ENCODE measurements at regions not wholly inside any gene's neighbourhood (a gene's known extent, or its start where the extent isn't known, plus 50 kb on each side); places are given as distances from the start of the nearest gene placed in this dataset.
A peak's percentile ranks its signal among the peaks of the same experiment; 100 is the strongest.

DNA sequence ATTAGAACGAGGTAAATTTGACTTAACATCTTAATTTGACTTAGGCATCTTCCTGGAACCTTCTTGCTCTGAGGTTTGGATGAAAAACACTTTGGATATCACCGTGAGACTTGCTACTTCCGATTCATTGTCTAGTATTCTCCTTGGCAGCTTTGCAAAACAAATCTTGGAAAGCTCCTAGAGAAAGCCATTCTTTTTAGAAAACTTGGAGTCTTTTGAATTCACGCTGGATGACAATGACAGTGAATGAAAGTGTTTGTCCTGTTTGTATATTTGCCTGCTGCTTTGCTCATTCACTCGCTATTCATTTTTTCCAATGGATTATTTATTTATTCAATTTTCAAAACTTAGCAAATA is 222.1 kb upstream of the HMGA2 start:
- H3K27ac ChIP-seq (ENCODE audit: low read depth, low read length): no peak overlapping the region
- peaks cover 23% of the 10 kb centered on the region for H3K4me1 ChIP-seq (ENCODE audit: control insufficient read depth, insufficient read depth, low read length)
- H3K9me3 ChIP-seq (ENCODE audit: control insufficient read depth, insufficient read depth, low read length): no peaks in the 10 kb centered on the region
- H3K36me3 ChIP-seq (ENCODE audit: control insufficient read depth, insufficient read depth, low read length): no peaks in the 10 kb centered on the region
- no peak overlapping the region for H3K4me3 ChIP-seq (ENCODE audit: low read depth, low read length)
- no peak overlapping the region for H3K9ac ChIP-seq (ENCODE audit: low read depth, low read length)
- H3K27me3 ChIP-seq (ENCODE audit: control insufficient read depth, insufficient read depth, low read length): no peaks in the 10 kb centered on the region

DNA sequence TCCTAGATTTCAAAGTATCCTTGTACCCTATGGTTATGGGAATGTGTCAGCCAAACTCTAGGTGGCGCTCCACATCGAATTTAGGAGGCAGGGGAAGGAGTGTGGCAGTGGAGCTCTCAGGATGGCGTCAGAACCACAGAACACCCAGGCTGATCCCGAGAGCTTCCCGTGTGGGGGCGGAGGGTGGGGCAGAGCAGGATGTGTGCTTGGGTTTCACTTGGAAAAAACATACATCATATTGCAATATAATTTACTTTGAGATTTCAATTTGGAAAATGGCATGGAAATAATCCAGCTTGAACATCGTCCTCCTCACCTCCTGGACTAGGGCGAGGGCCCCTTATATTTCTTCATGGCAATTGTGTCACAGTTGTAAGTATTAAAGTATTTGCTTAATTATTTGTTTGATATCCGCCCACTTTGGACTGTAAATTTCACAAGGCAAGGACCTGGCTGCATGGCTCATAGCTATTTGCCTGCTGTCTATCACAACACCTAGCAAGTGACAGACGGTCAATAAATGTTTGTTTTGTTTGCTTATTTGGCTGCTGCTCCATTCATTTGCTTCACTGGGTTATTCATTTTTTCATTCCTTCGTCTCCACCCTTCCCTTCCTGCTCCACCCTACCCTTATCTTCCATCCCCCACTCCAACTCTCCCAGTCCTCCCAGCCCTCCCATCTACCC is 221.5 kb upstream of the HMGA2 start:
- peak overlapping the region; percentile 20; the same call in 1 of the 2 replicates for H3K4me3 ChIP-seq (ENCODE audit: low read depth, low read length)
- no peaks in the 10 kb centered on the region for H3K9me3 ChIP-seq (ENCODE audit: control insufficient read depth, insufficient read depth, low read length)
- peaks cover 23% of the 10 kb centered on the region for H3K4me1 ChIP-seq (ENCODE audit: control insufficient read depth, insufficient read depth, low read length)
- H3K36me3 ChIP-seq (ENCODE audit: control insufficient read depth, insufficient read depth, low read length): no peaks in the 10 kb centered on the region
- no peaks in the 10 kb centered on the region for H3K27me3 ChIP-seq (ENCODE audit: control insufficient read depth, insufficient read depth, low read length)
- H3K27ac ChIP-seq (ENCODE audit: low read depth, low read length): no peak overlapping the region
- no peak overlapping the region for H3K9ac ChIP-seq (ENCODE audit: low read depth, low read length)

- no peaks in the 10 kb centered on the region for H3K27me3 ChIP-seq (ENCODE audit: control insufficient read depth, insufficient read depth, low read length)
- H3K9me3 ChIP-seq (ENCODE audit: control insufficient read depth, insufficient read depth, low read length): no peaks in the 10 kb centered on the region
- H3K36me3 ChIP-seq (ENCODE audit: control insufficient read depth, insufficient read depth, low read length): no peaks in the 10 kb centered on the region
- H3K4me1 ChIP-seq (ENCODE audit: control insufficient read depth, insufficient read depth, low read length): peaks cover 14% of the 10 kb centered on the region
- H3K27ac ChIP-seq (ENCODE audit: low read depth, low read length): no peak overlapping the region
- no peak overlapping the region for H3K9ac ChIP-seq (ENCODE audit: low read depth, low read length)
- H3K4me3 ChIP-seq (ENCODE audit: low read depth, low read length): 0 out of 2 replicates have a peak overlapping the region, but pooled peaks have one; percentile 17
Measured at GRCh38 chr12:65603438-65604351, 220.6 kb upstream of the HMGA2 start.

- Histone ChIP-seq H3K4me1 (ENCODE audit: control insufficient read depth, insufficient read depth, low read length) (peaks cover 8% of the 10 kb centered on the region), H3K9ac (ENCODE audit: low read depth, low read length) (no peak overlapping the region), H3K27me3 (ENCODE audit: control insufficient read depth, insufficient read depth, low read length) (no peaks in the 10 kb centered on the region), H3K9me3 (ENCODE audit: control insufficient read depth, insufficient read depth, low read length) (no peaks in the 10 kb centered on the region), H3K27ac (ENCODE audit: low read depth, low read length) (no peak overlapping the region), H3K36me3 (ENCODE audit: control insufficient read depth, insufficient read depth, low read length) (no peaks in the 10 kb centered on the region), H3K4me3 (ENCODE audit: low read depth, low read length) (no peak overlapping the region)
Measured at GRCh38 chr12:65605019-65605418, 219.3 kb upstream of the HMGA2 start.

DNA sequence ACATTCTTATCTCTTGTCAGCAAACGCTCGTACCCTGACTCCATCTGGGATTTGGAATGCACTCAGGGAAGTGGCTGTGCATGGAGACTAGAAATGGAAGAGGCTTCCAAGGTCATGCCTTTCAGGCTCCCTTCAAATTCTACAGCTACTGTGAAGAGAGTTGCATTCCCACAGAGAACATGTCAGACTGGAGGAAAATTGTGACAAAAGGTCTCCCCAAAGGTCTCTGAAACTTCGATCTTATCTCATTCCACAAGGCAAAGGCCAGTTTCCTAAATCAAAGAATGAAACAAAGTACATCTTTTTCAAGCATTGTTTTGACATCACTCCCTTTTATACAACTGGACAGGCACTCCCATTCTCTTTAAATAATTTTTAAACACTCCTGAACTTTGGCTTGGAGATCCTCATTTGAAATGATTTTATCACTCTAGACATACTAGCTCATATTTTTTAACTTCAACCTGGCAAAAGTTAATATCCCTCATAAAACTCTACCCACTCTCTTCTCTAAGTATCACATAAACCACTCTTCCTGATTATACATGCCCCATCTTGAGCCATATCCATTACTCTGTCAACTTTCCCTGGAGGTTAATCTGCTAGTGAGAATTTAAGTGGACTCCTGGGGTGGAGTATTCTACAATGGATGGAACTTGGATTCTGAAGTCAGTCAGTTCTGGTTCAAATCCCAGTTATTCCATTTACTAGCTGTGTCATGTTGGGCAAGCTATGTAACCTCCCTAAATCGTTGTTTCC is 218.1 kb upstream of the HMGA2 start:
- H3K9me3 ChIP-seq (ENCODE audit: control insufficient read depth, insufficient read depth, low read length): no peaks in the 10 kb centered on the region
- no peak overlapping the region for H3K9ac ChIP-seq (ENCODE audit: low read depth, low read length)
- H3K4me1 ChIP-seq (ENCODE audit: control insufficient read depth, insufficient read depth, low read length): peaks cover 8% of the 10 kb centered on the region
- no peak overlapping the region for H3K4me3 ChIP-seq (ENCODE audit: low read depth, low read length)
- no peaks in the 10 kb centered on the region for H3K27me3 ChIP-seq (ENCODE audit: control insufficient read depth, insufficient read depth, low read length)
- H3K36me3 ChIP-seq (ENCODE audit: control insufficient read depth, insufficient read depth, low read length): no peaks in the 10 kb centered on the region
- no peak overlapping the region for H3K27ac ChIP-seq (ENCODE audit: low read depth, low read length)

- Histone ChIP-seq H3K9me3 (ENCODE audit: control insufficient read depth, insufficient read depth, low read length) (no peaks in the 10 kb centered on the region), H3K27ac (ENCODE audit: low read depth, low read length) (no peak overlapping the region), H3K4me1 (ENCODE audit: control insufficient read depth, insufficient read depth, low read length) (peaks cover 8% of the 10 kb centered on the region), H3K36me3 (ENCODE audit: control insufficient read depth, insufficient read depth, low read length) (no peaks in the 10 kb centered on the region), H3K27me3 (ENCODE audit: control insufficient read depth, insufficient read depth, low read length) (no peaks in the 10 kb centered on the region), H3K4me3 (ENCODE audit: low read depth, low read length) (no peak overlapping the region), H3K9ac (ENCODE audit: low read depth, low read length) (no peak overlapping the region)
Measured at GRCh38 chr12:65607401-65607841, 216.9 kb upstream of the HMGA2 start.

GRCh38 chr12:65608319-65608916 is 215.9 kb upstream of the HMGA2 start:
- Histone ChIP-seq H3K4me1 (ENCODE audit: control insufficient read depth, insufficient read depth, low read length) (peaks cover under 1% of the 10 kb centered on the region; the same call in 1 of the 2 replicates), H3K36me3 (ENCODE audit: control insufficient read depth, insufficient read depth, low read length) (no peaks in the 10 kb centered on the region), H3K27me3 (ENCODE audit: control insufficient read depth, insufficient read depth, low read length) (no peaks in the 10 kb centered on the region), H3K4me3 (ENCODE audit: low read depth, low read length) (no peak overlapping the region), H3K9me3 (ENCODE audit: control insufficient read depth, insufficient read depth, low read length) (no peaks in the 10 kb centered on the region), H3K27ac (ENCODE audit: low read depth, low read length) (no peak overlapping the region), H3K9ac (ENCODE audit: low read depth, low read length) (no peak overlapping the region)

DNA sequence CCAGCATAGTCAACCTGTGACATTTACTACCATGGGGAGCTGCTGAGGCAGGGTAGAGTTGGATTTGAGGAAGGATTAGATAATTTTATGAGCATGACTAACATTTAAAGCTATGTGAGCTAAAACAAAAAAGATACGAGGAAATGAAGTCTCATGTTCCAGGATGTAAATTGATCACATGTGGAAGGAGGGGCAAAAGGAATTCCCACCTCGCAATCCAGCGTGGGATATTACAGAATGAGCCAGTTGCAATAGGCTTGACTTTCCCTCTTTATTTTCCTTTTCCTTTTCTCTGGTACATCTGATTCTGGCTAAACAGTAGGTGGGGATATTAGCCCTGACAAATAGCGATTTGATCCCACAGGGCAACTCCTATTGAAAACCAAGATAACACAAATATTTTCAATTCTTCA is 214.9 kb upstream of the HMGA2 start:
- Histone ChIP-seq H3K4me3 (ENCODE audit: low read depth, low read length) (no peak overlapping the region), H3K27ac (ENCODE audit: low read depth, low read length) (no peak overlapping the region), H3K27me3 (ENCODE audit: control insufficient read depth, insufficient read depth, low read length) (no peaks in the 10 kb centered on the region), H3K4me1 (ENCODE audit: control insufficient read depth, insufficient read depth, low read length) (no peaks in the 10 kb centered on the region; the same call in 1 of the 2 replicates), H3K9ac (ENCODE audit: low read depth, low read length) (no peak overlapping the region), H3K36me3 (ENCODE audit: control insufficient read depth, insufficient read depth, low read length) (no peaks in the 10 kb centered on the region), H3K9me3 (ENCODE audit: control insufficient read depth, insufficient read depth, low read length) (no peaks in the 10 kb centered on the region)

DNA sequence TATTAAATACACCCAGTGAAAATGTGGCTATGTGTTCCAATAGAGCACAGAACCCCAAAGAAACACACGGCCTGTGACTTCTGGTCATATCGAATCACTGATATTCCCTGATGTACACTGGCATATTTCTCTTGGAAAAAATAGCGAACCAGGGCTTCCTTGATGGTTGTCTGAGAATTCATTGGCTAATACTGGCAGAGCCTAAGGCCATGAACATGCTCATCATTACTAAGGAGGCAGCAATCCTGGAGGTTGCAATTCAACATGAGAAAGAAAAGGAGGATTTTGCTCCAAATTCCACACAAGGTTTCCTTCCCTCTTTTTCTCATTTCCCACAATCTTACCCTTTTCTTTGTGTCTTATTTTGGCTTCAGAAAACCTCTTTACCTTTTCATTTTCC is 212.9 kb upstream of the HMGA2 start:
- no peak overlapping the region for H3K9ac ChIP-seq (ENCODE audit: low read depth, low read length)
- H3K9me3 ChIP-seq (ENCODE audit: control insufficient read depth, insufficient read depth, low read length): no peaks in the 10 kb centered on the region
- H3K4me1 ChIP-seq (ENCODE audit: control insufficient read depth, insufficient read depth, low read length): no peaks in the 10 kb centered on the region; the same call in 1 of the 2 replicates
- no peaks in the 10 kb centered on the region for H3K27me3 ChIP-seq (ENCODE audit: control insufficient read depth, insufficient read depth, low read length)
- no peak overlapping the region for H3K4me3 ChIP-seq (ENCODE audit: low read depth, low read length)
- no peaks in the 10 kb centered on the region for H3K36me3 ChIP-seq (ENCODE audit: control insufficient read depth, insufficient read depth, low read length)
- H3K27ac ChIP-seq (ENCODE audit: low read depth, low read length): no peak overlapping the region

- no peaks in the 10 kb centered on the region for H3K36me3 ChIP-seq (ENCODE audit: control insufficient read depth, insufficient read depth, low read length)
- H3K27me3 ChIP-seq (ENCODE audit: control insufficient read depth, insufficient read depth, low read length): no peaks in the 10 kb centered on the region
- no peak overlapping the region for H3K4me3 ChIP-seq (ENCODE audit: low read depth, low read length)
- H3K9me3 ChIP-seq (ENCODE audit: control insufficient read depth, insufficient read depth, low read length): no peaks in the 10 kb centered on the region
- no peaks in the 10 kb centered on the region; the same call in 1 of the 2 replicates for H3K4me1 ChIP-seq (ENCODE audit: control insufficient read depth, insufficient read depth, low read length)
- H3K27ac ChIP-seq (ENCODE audit: low read depth, low read length): no peak overlapping the region
- H3K9ac ChIP-seq (ENCODE audit: low read depth, low read length): no peak overlapping the region
Measured at GRCh38 chr12:65612440-65612839, 211.8 kb upstream of the HMGA2 start.

All from HUES48 (cell line).